GM10248 (cell line): ENCODE measurements at regions not wholly inside any gene's neighbourhood (a gene's known extent, or its start where the extent isn't known, plus 50 kb on each side); places are given as distances from the start of the nearest gene placed in this dataset.
A peak's percentile ranks its signal among the peaks of the same experiment; 100 is the strongest.
"Not testable (repeated sequence)": the region's sequence is repeated elsewhere in the genome, so short reads cannot be mapped to it uniquely, and the experiment has no call there.

ENCODE experiments used
- CTCF ChIA-PET: fragments of 300-600 bp; sonication (Branson Sonifier 250); formaldehyde crosslinking; extraction: SDS; loops from one replicate; lab custom pipeline; 2021; ENCODE audit warnings: antibody characterized with exemption; lab: Yijun Ruan, JAX
- POLR2A ChIA-PET: fragments of 350-650 bp; sonication (Branson Sonifier 250); formaldehyde crosslinking; extraction: SDS; loops from one replicate; lab custom pipeline; 2020; ENCODE audit warnings: antibody characterized with exemption; lab: Yijun Ruan, JAX
- DNase-seq: peaks from one replicate; pipeline ENCODE4 v3.0.0; 2012; ENCODE audit errors: extremely low spot score
- CTCF ChIP-seq: IDR thresholded peaks from 2 replicates; pipeline ENCODE4 v1.5.1; 2012; ENCODE audit warnings: mild to moderate bottlenecking, low read depth; ENCODE audit errors: extremely low read depth, missing control alignments, control extremely low read depth

GRCh38 chr1:79716447-79716846, 709.9 kb upstream of the ADGRL4 start:
- POLR2A ChIA-PET, result no interaction called here
- TF ChIP-seq CTCF, result no peak
- CTCF ChIA-PET, result no interaction called here
- no peak for DNase-seq

GRCh38 chr1:79714664-79715063, 708.1 kb upstream of the ADGRL4 start:
- ChIA-PET POLR2A (no interaction called here), CTCF (no interaction called here)
- TF ChIP-seq CTCF, result no peak
- DNase-seq, result no peak

- CTCF ChIA-PET, result interaction anchor here (1.3 kb wide), 1 partner anchor 10 kb away, joined by 3 read pairs; no protein-coding TSS in a partner anchor
- peak; percentile 14 for DNase-seq
- POLR2A ChIA-PET, result no interaction called here
- no peak for TF ChIP-seq CTCF
Observed at GRCh38 chr1:79711001-79711431, 704.5 kb upstream of the ADGRL4 start.

GRCh38 chr1:79708646-79709265, 702.2 kb upstream of the ADGRL4 start:
- CTCF ChIA-PET, result no interaction called here
- POLR2A ChIA-PET, result no interaction called here
- no peak for TF ChIP-seq CTCF
- no peak for DNase-seq

- TF ChIP-seq CTCF, result no peak
- CTCF ChIA-PET, result no interaction called here
- DNase-seq, result no peak
- POLR2A ChIA-PET, result no interaction called here
Observed at GRCh38 chr1:79705218-79705617, 698.7 kb upstream of the ADGRL4 start.

- CTCF ChIA-PET, result no interaction called here
- DNase-seq, result no peak
- POLR2A ChIA-PET, result no interaction called here
- TF ChIP-seq CTCF, result no peak
Observed at GRCh38 chr1:79704067-79704466, 697.5 kb upstream of the ADGRL4 start.

GRCh38 chr1:79702336-79702999, 695.9 kb upstream of the ADGRL4 start:
- POLR2A ChIA-PET, CTCF ChIA-PET, DNase-seq: not testable (repeated sequence)
